Endothelial cell of umbilical vein (primary cell): ENCODE measurements at regions not wholly inside any gene's neighbourhood (a gene's known extent, or its start where the extent isn't known, plus 50 kb on each side); places are given as distances from the start of the nearest gene placed in this dataset.

ENCODE experiments used
- EZH2 ChIP-seq: IDR thresholded peaks from 2 replicates; pipeline ENCODE4 v1.6.1; 2012; ENCODE audit warnings: borderline replicate concordance, low read depth, mild to moderate bottlenecking, moderate library complexity, low read length, inconsistent platforms; ENCODE audit not compliant: severe bottlenecking
- FOS ChIP-seq: IDR thresholded peaks from 2 replicates; pipeline ENCODE4 v1.6.1; 2011; ENCODE audit warnings: mild to moderate bottlenecking, low read length, moderate library complexity, borderline replicate concordance; ENCODE audit not compliant: insufficient read depth
- GATA2 ChIP-seq: IDR thresholded peaks from 2 replicates; pipeline ENCODE4 v1.7.0; 2011; ENCODE audit warnings: low read depth, mild to moderate bottlenecking, moderate library complexity, mixed read lengths, low read length; ENCODE audit not compliant: insufficient read length, insufficient read depth
- JUN ChIP-seq: IDR thresholded peaks from 2 replicates; pipeline ENCODE4 v1.6.1; 2011; ENCODE audit warnings: borderline replicate concordance, low read depth; ENCODE audit not compliant: insufficient read length, insufficient read depth
- MYC ChIP-seq: IDR thresholded peaks from one replicate; pipeline ENCODE4 v1.6.1; 2011; ENCODE audit warnings: mild to moderate bottlenecking, low read depth, low read length
- POLR2A ChIP-seq: IDR thresholded peaks from 2 replicates; pipeline ENCODE4 v1.6.1; 2012; ENCODE audit warnings: low read depth, mild to moderate bottlenecking, control low read depth, low read length
- POLR2AphosphoS5 ChIP-seq: IDR thresholded peaks from 2 replicates; pipeline ENCODE4 v1.6.1; 2012; ENCODE audit warnings: low read depth, mild to moderate bottlenecking, control low read depth, low read length, moderate library complexity; ENCODE audit not compliant: insufficient read depth
- TF ChIP-seq, protein P1 (sequence below), 2 donors: IDR thresholded peaks; 1 replicate in 1 of 2; 2 replicates in 1 of 2; pipeline ENCODE4 v1.5.1; 2011; ENCODE audit warnings: low read length in 2 of 2, mild to moderate bottlenecking in 2 of 2, moderate library complexity in 2 of 2, control low read depth in 1 of 2, inconsistent platforms in 1 of 2, low read depth in 1 of 2; ENCODE audit not compliant: insufficient read depth in 1 of 2; ENCODE audit errors: extremely low read depth in 1 of 2
- TF ChIP-seq, protein P2 (sequence below): IDR thresholded peaks from 2 replicates; pipeline ENCODE4 v1.6.1; 2011; ENCODE audit not compliant: insufficient read depth, insufficient read length

DNA sequence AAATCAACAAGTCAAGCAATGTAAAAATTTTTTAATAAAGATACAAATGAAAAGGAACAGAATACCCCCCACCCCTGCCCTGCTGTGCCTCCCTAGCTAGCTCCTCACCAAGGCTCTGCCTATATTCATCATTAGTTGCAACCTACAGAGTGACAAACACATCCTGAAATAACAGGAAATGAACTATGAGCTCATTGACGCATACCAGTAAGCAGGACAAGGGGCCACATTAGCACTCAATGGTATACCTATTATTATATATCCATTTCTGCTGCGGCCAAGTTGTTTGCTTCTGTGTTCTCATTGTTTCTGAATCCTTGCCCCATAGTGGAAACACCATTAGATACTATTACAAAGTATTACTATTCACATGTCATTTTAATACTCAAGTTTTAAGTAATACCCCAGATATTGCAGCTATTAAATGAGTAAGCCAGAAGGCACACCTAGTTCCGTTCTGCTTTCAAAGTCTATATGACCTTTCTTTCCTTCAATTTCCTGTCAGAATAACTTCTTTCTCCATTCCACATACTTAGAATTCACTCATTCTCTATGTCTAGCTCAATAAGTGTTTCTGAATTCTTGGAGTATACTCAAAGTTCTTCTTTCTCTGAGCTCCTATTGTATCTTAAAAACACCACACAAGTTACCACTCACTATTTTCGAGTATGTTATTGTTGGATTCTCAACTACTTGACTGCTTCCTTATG lies 1214.9 kb downstream of the PLA2G4A start:
- TF ChIP-seq POLR2AphosphoS5, result peak; percentile 60
- TF ChIP-seq, protein P1, sequence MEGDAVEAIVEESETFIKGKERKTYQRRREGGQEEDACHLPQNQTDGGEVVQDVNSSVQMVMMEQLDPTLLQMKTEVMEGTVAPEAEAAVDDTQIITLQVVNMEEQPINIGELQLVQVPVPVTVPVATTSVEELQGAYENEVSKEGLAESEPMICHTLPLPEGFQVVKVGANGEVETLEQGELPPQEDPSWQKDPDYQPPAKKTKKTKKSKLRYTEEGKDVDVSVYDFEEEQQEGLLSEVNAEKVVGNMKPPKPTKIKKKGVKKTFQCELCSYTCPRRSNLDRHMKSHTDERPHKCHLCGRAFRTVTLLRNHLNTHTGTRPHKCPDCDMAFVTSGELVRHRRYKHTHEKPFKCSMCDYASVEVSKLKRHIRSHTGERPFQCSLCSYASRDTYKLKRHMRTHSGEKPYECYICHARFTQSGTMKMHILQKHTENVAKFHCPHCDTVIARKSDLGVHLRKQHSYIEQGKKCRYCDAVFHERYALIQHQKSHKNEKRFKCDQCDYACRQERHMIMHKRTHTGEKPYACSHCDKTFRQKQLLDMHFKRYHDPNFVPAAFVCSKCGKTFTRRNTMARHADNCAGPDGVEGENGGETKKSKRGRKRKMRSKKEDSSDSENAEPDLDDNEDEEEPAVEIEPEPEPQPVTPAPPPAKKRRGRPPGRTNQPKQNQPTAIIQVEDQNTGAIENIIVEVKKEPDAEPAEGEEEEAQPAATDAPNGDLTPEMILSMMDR (IDR thresholded peaks at IDR 0.05; ENCODE audit: extremely low read depth in 1 of 2, insufficient read depth in 1 of 2, low read depth in 1 of 2, low read length in 2 of 2), result no peak
- TF ChIP-seq, protein P2, sequence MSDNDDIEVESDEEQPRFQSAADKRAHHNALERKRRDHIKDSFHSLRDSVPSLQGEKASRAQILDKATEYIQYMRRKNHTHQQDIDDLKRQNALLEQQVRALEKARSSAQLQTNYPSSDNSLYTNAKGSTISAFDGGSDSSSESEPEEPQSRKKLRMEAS, result no peak
- TF ChIP-seq POLR2A, result no peak
- no peak for TF ChIP-seq EZH2
- TF ChIP-seq FOS, result peak; percentile 90
- TF ChIP-seq GATA2, result peak; percentile 9
- peak; percentile 93 for TF ChIP-seq JUN
- TF ChIP-seq MYC, result no peak
